ENCODE measurements at regions not wholly inside any gene's neighbourhood (a gene's known extent, or its start where the extent isn't known, plus 50 kb on each side); places are given as distances from the start of the nearest gene placed in this dataset.

DNA sequence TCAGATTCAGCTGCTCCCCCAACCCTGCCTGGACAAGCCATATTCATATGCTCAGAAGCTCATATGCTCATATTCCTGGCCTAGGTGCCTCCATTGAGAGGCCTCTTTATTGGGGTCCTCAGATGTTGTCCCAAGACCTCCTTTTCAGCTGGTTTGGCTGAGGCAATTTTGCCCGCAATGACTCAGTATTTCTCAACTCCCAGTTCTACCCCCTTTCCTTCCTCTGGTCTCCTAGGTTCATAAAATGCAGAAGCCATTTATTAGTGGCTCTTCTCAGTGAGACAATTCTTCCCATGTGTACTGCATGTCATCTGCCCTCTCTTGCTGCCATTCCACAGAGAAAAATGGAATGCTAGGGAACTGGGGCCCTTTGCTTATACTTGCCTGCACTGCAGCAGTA is 110.7 kb downstream of the INHBA start:
- no peak for TF ChIP-seq CTCF (IDR thresholded peaks at IDR 0.05)
- TF ChIP-seq POLR2A (IDR thresholded peaks at IDR 0.05) = no peak

All from right lobe of liver (tissue), 4 donors.